HG03378 (cell line): ENCODE measurements at regions not wholly inside any gene's neighbourhood (a gene's known extent, or its start where the extent isn't known, plus 50 kb on each side); places are given as distances from the start of the nearest gene placed in this dataset.
"Not testable (repeated sequence)": the region's sequence is repeated elsewhere in the genome, so short reads cannot be mapped to it uniquely, and the experiment has no call there.

Experiments used
- ATAC-seq: cut with Tn5 transposase; IDR thresholded peaks from one replicate; pipeline ENCODE4 v1.9.1; 2021; ENCODE audit warnings: mild to moderate bottlenecking, moderate library complexity; ENCODE audit not compliant: unreplicated experiment

DNA sequence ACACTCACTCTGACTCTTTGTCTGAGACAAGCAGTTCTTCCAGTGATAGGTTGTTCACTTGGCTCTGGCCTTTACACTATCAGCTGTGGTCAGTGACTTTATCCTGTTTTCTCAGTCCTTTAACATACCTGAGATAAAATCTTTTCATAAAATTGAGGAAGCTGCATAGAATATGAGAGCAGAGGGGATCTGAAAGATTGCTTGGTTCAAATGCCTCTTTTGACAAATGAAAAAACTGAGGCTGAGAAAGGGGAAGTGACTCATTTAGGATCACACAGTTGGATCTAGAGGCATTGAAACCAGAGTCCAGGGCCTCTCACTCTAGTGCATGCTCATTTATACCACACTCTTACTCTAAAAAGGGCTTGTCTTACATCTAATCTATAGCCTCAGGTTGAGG is 277.0 kb upstream of the TBX18 start:
- ATAC-seq, result no peak

DNA sequence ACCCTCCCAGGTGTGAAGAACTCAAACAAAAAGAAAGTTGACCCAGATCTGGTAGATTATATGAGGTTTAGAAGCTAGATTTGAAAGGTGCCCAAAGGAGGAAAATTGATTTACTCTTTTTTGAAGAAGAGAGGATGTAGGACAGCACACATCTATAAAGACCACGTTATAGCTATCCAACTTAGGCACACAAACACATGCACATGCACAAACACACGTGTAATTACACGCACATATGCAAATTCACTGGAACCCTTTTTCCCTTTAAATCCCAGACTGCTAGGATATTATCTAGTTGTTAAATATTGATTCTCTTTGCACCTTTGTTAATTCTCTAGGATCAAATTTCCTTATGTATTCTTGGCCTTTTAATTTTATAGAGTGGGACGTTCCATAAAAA is 272.8 kb upstream of the TBX18 start:
- ATAC-seq, result no peak

DNA sequence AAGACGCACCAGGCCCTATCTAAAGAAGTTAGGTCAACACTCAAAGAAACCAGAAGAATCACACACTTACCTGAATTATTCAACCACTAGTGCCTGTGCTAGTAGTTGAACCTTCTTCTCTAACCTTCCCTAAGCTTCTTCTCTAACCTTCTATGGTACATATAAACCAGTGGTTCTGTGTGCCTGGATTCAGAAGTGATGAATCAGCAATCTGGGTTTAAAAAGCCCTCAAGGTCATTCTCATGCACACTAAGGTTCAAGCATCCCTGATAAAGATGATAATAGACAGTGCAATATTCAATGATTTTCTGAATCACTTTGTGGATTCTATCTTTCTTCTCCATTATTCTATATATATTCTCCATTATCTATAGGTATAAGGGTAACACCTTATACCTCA is 271.4 kb upstream of the TBX18 start:
- no peak for ATAC-seq

DNA sequence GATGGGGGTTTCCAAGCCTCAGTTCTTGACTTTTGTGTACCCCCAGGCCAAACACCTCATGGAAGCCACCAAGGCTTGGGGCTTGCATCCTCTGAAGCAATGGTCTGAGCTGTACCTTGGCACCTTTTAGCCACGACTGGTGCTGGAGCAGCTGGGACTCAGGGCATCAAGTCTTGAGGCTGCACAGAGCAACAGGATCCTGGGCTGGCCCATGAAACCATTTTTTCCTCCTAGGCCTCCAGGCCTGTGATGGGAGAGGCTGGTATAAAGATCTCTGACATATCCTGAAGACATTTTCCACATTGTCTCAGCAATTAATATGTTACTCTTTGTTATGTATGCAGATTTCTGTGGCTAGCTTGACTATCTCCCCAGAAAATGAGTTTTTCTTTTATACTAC is 269.1 kb upstream of the TBX18 start:
- ATAC-seq, result no peak

DNA sequence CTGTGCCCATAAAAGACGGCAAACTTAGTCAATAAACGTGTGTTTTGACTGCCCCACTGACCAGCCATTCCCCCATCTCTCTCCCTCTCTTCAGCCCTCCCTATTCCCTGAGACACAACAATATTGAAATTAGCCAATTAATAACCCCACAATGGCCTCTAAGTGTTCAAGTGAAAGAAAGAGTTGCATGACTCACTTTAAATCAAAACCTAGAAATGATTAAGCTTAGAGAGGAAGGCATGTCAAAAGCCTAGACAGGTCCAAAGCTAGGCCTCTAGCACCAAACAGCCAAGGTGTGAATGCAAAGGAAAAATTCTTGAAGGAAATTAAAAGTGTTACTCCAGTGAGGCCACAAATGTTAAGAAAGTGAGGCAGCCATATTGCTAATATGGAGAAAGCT is 261.6 kb upstream of the TBX18 start:
- ATAC-seq, result no peak

DNA sequence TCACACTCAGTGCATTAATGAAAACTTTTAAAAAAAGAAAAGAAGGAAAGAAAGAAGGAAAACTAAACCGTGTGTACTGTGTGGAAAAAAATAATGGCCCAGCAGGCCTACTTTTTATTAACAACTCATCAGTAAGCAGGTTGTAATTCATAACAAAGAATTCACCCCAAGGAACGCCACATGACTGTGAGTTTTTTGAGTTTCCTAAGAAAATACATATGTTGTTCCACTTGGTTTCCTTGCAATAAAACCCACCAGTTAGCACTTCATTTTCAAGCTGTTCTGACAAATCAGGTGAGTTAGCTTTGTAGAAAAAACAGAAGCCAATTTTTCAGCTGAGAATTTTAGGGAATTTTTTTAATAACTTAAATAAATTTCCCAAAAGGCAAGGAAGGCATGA is 259.3 kb upstream of the TBX18 start:
- no peak for ATAC-seq

DNA sequence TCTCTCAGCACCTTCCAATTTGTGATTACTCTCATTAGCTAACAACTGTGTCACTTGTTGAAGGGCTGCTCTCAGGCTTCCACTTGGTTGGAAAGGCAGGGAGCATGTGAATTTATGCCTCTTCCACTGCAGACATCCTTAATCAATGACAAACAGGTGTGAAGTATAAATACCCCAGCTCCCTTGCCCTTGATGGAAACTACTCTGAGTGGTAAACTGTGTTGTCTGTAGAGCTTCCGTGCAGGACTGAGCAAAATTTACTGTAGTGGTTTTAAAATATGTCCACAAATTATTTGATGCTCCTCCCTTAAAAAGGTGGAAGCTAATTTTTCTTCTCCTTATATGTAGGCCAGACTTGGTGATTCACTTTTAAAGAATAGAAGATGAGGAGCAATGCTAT is 253.0 kb upstream of the TBX18 start:
- ATAC-seq, result no peak

DNA sequence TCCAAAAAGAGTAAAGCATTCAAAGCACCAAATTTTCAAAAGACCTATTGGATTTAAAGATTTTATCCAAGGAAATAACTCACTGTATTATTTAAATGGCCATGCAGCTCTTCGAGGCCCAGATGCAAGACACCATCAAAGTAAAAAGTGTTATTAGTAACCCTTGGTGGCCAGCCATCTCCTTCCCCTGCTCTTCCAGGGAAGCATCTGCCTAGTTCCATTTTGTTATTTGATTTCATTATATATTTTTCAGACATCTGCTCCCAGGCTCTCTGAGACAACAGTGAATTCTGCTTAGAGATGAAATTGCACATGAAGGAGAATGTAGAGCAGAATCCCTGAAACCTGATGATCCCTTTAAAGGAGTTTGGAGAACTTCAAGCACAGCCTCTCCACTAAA is 252.3 kb upstream of the TBX18 start:
- ATAC-seq, result no peak

DNA sequence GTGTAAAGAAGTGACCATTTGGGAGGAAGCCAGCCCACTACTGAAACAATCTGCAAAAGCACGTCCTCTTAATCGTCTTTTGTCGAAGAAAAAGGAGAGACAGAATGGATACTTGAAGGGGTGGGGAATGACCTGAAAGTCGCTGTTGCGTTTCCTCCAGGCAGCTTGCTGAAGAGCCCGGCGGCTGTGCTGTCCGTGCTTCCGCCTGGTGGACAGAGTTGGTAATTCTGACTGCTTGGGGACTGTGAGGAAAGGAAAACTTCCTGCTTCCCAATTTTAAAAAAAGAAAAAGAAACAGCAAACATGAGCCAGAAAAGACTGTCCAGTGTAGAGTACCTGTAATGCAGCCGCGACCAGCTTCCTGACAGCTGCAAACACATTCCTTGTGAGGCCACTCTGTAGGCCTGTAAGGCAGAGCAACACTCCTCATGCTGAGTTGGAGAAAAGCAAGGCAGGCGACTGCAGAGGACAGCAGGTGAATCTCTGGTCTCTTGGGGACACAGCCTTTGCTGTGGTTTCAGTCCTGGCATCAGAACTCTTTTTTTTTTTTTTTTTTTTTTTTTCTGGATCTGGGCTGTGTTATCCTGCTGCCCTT is 251.1 kb upstream of the TBX18 start:
- ATAC-seq, result peak; percentile 75

DNA sequence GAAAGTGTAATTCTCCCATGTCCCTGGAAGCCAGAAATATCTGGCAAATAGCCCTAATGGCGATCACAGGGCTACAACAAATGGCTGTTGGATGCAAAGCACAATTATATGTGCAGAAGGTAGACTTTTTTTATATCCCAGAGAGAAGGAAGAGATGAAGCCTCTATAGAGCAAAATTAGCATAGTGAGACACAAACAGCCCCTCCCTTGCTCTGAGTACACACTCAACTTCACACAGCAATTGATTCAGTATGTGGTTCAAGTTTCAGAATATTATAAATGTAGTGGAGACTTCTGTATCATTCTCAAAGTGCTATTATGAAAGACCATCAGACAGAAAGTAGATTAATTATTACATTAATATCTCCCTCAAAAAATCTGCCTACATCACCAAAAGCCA is 246.5 kb upstream of the TBX18 start:
- no peak for ATAC-seq

DNA sequence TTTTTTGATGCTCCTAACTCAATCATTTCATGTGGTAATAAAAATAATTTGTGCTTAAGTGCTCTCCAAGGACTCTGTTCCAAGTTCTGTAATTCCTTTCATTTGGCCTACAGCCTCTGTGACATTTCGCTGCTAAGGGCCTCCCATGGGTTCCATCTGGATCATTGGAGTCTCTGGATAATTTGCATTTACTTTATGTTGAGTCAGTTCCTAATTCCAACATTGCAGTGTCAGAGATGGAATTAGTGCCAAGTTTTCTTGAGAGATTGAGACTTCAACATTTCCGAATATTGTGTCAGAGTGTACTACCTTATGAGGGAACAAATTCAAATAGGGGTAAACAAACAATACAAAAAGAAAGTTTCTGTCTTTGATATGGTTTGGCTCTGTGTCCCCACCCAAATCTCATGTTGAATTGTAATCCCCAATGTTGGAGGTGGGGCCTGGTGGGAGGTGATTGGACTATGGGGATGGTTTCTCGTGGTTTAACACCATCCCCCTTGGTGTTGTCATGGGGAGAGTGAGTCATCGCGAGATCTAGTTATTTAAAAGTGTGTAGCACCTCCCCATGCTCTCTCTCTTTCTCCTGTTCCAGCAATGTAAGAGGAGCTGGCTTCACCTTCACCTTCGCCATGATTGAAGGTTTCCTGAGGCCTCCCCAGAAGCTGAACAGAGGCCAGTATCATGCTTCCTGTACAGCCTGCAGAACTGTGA is 244.1 kb upstream of the TBX18 start:
- no peak for ATAC-seq

DNA sequence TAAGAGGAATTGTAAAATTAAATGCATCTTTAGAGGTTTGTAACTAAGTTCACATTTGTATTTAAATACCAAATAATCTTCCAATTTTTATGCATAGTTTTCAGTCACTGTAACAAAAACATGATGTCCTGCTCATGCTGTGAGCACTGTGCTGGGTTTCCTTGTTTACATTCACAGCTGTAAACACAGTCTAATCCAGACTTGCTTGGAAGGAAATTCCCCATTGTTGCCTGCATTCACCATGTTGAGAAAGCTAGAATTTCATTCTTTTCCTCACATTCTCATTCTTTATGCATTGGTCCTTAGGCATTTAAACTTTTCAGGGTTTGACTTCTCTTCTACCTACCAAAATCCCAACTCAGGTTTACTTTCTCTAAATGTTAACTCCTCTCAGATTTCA is 242.0 kb upstream of the TBX18 start:
- no peak for ATAC-seq

DNA sequence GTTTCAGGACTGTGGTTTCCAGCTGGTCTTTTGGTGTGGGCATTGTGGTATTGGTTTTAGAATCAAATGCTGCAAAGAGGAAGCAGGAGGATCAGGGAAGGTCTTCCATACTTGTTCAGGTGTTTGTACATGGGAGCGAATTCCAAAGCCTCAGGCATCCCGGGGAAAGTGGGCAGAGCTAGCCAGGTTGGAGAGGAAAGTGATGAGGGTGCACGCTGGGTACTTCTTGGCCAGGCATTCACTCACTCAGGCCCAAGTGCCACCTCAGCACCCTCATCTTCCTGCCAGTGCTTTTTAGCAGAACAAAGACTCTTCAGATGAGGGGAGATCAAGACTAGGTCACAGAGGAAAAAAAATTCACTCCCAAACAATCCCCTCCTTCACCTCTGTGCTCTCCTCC is 241.1 kb upstream of the TBX18 start:
- ATAC-seq, result no peak

DNA sequence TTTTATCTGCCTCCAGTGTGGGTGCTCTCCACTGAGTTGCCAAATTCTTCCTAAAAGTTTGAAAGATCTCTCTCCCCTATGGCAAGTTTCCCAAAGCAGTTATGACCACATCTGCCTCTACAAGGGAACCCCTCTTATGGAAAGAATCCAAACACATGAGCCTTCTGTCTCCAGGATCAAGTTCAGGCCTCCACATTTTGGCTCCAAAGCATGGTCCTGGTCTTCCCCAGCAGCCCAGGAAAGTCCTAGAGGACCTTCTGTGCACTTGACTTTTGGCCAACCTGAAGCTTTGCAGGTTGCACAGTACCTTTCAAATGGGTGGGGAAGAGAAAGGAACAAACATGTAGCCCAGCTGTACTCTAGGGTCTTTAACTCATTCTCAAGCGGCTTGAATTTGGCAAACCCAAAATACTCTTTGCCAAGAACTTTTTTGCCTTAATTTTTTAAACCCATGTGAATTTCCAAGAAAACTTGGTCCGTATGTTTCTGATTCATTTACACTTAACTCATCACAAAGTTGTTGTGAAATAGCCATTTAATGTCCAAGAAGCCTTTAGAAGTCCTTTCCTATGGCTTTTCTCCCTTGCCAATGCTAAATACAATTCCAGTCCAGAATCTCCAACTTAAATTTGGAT is 240.1 kb upstream of the TBX18 start:
- ATAC-seq, result no peak

DNA sequence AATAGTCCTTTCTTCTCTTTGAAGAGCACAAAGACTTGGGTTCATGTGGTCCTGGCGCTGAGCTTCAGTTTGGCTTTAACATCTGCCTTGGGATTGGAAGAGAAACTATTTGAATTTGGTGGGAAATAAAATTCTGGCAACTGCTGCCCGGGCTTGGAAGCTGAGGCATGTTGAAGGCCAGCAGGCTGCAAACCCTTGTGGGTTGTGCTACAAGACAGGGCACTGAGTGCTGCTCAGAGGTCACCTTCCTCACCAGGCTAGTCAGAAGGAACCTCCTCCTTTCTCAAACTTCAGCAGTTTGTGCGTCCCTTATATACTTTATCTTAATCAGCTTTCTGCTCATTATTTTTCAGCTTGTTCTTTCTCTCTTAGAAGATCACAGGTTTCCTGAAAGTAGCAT is 238.4 kb upstream of the TBX18 start:
- no peak for ATAC-seq

DNA sequence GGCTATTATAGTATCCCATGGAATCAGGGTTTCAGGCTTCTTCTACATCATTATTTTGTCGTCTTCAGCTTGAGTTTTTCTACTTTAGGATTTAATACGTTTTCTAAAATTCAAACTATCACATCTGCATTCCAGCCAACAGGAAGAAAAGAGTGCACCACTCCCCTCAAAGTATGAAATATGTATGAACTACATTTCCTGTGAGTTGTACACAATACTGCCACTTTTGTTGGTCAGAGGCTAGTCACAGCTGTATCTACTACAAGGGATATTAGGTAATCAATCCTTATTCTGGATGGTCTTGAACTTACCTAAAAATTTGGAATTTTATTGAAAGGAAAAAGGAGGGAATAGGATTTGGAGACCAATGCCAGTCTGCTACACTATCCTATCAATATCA is 235.6 kb upstream of the TBX18 start:
- ATAC-seq, result no peak

DNA sequence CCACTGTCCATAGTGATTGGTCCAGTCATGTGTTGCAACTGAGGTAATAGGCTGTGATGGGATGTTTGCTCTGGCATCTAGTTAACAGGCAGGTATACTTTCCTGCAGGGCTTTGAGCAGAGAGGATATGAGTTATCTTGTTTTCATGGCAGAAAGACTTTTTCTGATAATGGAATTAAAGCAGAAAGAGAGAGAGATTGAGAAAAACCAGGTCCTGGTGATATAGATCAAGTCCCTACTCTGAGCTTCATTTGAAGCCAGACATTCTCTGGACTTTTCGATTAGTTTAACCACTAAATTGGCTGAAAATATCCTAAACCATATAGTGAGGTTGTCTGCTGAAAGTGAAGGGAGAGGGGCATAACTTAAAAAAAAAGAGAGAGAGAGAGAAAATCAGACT is 233.8 kb upstream of the TBX18 start:
- no peak for ATAC-seq

DNA sequence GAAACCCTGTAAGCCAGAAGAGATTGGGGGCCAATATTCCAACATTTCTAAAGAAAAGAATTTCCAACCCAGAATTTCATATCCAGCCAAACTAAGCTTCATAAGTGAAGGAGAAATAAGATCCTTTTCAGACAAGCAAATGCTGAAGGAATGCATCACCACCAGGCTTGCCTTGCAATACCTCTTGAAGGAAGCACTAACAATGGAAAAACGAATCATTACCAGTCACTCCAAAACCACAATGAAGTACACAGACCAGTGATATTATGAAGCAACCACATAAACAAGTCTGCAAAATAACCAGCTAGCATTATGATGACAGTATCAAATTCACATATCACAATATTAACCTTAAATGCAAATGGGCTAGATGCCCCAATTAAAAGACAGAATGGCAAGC is 224.4 kb upstream of the TBX18 start:
- ATAC-seq, result not testable (repeated sequence)

DNA sequence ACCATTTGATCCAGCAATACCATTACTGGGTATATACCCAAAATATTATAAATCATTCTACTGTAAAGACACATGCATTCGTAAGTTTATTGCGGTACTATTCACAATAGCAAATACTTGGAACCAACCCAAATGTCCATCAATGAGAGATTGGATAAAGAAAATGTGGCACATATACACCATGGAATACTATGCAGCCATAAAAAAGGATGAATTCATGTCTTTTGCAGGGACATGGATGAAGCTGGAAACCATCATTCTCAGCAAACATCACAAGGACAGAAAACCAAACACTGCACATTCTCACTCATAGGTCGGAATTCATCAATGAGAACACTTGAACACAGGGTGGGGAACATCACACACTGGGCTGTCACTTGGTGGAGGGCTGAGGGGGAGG is 221.1 kb upstream of the TBX18 start:
- not testable (repeated sequence) for ATAC-seq

DNA sequence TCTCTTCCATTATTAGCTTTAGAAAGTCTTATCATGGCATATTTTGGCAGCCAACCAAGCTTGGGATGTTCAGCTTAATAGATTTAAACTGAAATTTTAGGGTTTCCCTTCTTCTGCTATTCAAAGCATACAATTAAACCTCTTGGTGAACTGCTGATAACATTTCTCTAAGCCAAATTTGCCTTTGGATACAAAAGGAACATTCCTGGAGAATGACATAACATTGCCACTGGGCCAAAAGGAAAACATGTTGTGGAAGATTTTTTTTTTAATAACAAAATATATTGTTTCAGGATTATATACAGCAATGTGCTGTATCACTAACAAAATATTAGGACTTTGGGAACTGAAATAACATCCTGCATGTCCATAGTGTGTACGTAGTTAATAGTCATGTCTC is 215.1 kb upstream of the TBX18 start:
- ATAC-seq, result no peak

DNA sequence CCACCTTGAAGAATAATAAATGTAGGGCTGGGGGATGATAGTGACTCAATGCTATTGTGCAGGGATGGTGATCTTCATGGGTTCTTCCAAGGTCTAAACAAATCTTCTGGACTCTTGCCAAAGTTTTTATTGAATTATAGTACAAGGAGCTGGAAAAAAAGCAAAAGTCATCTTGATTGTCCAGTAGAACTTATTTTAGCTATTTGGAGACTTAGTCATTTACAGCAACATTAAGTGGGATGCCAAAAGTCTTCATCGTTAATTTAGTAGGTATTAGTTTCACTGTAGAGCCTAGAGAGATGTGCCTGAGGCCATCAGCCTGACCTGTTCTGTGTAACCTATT is 212.9 kb upstream of the TBX18 start:
- ATAC-seq, result no peak

DNA sequence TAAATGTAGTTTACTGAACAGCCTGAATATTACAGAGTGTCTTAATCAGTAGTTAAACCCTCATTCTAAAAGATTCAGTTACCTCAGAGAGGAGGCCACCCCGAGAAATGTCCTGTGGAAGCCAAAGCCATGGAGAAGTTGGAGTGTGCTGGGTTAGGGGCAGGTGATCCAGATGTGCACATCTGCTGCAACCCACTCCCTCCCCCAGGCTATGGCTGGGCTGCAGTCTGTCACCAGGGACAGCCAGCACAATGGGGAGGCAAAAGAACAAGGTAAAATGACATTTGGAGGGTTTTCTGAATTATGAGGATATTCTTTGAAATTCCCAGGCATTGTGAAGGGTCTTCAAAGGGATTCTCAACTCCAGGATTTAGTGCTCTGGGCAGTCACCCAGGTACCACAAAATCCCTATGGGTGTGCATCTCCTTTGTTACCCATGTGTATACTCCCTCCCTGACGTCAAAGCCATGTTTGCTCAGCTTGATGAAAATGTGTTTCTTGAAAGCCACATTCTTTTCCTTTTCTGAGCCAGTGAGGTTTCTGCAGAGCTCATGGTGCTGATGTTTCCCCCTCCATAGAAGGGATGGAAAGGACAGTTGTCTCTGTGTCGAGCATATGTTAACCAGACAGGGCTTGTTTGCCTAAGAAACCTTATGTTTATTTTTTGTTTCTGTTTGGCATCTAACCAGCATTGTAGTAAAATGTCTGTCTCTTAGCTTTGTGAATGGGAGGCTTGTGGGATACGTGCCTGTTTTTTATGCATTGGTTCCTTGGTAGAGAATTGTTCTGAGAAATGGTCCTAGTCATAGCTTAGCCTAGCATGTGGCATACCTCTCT is 212.3 kb upstream of the TBX18 start:
- no peak for ATAC-seq
